ENCODE measurements at regions not wholly inside any gene's neighbourhood (a gene's known extent, or its start where the extent isn't known, plus 50 kb on each side); places are given as distances from the start of the nearest gene placed in this dataset.

GRCh38 chr13:33366469-33367062 is 81.0 kb upstream of the STARD13 start:
- Mint-ChIP-seq H3K4me1 (ENCODE audit: low read depth, unreplicated experiment) (peaks cover 10% of the 10 kb centered on the region), H3K9me3 (ENCODE audit: low read depth, unreplicated experiment) (no peaks in the 10 kb centered on the region), H3K27ac (ENCODE audit: unreplicated experiment) (no peak overlapping the region), H3K4me3 (ENCODE audit: low read depth, unreplicated experiment) (no peak overlapping the region), H3K27me3 (ENCODE audit: unreplicated experiment) (no peaks in the 10 kb centered on the region), H3K36me3 (ENCODE audit: insufficient read depth, unreplicated experiment) (no peaks in the 10 kb centered on the region)
- intact Hi-C loops (cut with micrococcal nuclease; ENCODE audit: unreplicated experiment), result no loop called here
- TF ChIP-seq CTCF (IDR thresholded peaks at IDR 0.05; ENCODE audit: unreplicated experiment), result no peak
- CTCF ChIA-PET, result no interaction called here
- BruUV-seq (replicated peaks), result no TSS peak
- no peak for DNase-seq

- no peaks in the 10 kb centered on the region for H3K36me3 Mint-ChIP-seq (ENCODE audit: insufficient read depth, unreplicated experiment)
- no peak for DNase-seq
- no peak overlapping the region for H3K27ac Mint-ChIP-seq (ENCODE audit: unreplicated experiment)
- no peak for TF ChIP-seq CTCF (IDR thresholded peaks at IDR 0.05; ENCODE audit: unreplicated experiment)
- intact Hi-C loops (cut with micrococcal nuclease; ENCODE audit: unreplicated experiment), result no loop called here
- CTCF ChIA-PET, result interaction anchor here (1.2 kb wide), 1 partner anchor 82 kb away, joined by 5 read pairs; the partner anchor contains the start of gene STARD13
- H3K9me3 Mint-ChIP-seq (ENCODE audit: low read depth, unreplicated experiment), result no peaks in the 10 kb centered on the region
- peaks cover 10% of the 10 kb centered on the region for H3K4me1 Mint-ChIP-seq (ENCODE audit: low read depth, unreplicated experiment)
- no peaks in the 10 kb centered on the region for H3K27me3 Mint-ChIP-seq (ENCODE audit: unreplicated experiment)
- H3K4me3 Mint-ChIP-seq (ENCODE audit: low read depth, unreplicated experiment), result no peak overlapping the region
- BruUV-seq (replicated peaks), result no TSS peak
Observed at GRCh38 chr13:33367171-33367895, 81.8 kb upstream of the STARD13 start.

GRCh38 chr13:33367926-33368325 is 82.4 kb upstream of the STARD13 start:
- peaks cover 10% of the 10 kb centered on the region for H3K4me1 Mint-ChIP-seq (ENCODE audit: low read depth, unreplicated experiment)
- no peak for TF ChIP-seq CTCF (IDR thresholded peaks at IDR 0.05; ENCODE audit: unreplicated experiment)
- no TSS peak for BruUV-seq (replicated peaks)
- no peaks in the 10 kb centered on the region for H3K27me3 Mint-ChIP-seq (ENCODE audit: unreplicated experiment)
- intact Hi-C loops (cut with micrococcal nuclease; ENCODE audit: unreplicated experiment), result no loop called here
- no peak for DNase-seq
- CTCF ChIA-PET, result interaction anchor here (1.2 kb wide), 1 partner anchor 82 kb away, joined by 5 read pairs; the partner anchor contains the start of gene STARD13
- H3K27ac Mint-ChIP-seq (ENCODE audit: unreplicated experiment), result no peak overlapping the region
- H3K4me3 Mint-ChIP-seq (ENCODE audit: low read depth, unreplicated experiment), result no peak overlapping the region
- H3K36me3 Mint-ChIP-seq (ENCODE audit: insufficient read depth, unreplicated experiment), result no peaks in the 10 kb centered on the region
- no peaks in the 10 kb centered on the region for H3K9me3 Mint-ChIP-seq (ENCODE audit: low read depth, unreplicated experiment)

GRCh38 chr13:33369073-33369472 is 83.5 kb upstream of the STARD13 start:
- Mint-ChIP-seq H3K27me3 (ENCODE audit: unreplicated experiment) (no peaks in the 10 kb centered on the region), H3K9me3 (ENCODE audit: low read depth, unreplicated experiment) (no peaks in the 10 kb centered on the region), H3K27ac (ENCODE audit: unreplicated experiment) (no peak overlapping the region), H3K4me3 (ENCODE audit: low read depth, unreplicated experiment) (no peak overlapping the region), H3K36me3 (ENCODE audit: insufficient read depth, unreplicated experiment) (no peaks in the 10 kb centered on the region), H3K4me1 (ENCODE audit: low read depth, unreplicated experiment) (peaks cover 10% of the 10 kb centered on the region)
- CTCF ChIA-PET, result interaction anchor here (1.5 kb wide), 1 partner anchor 10 kb away, joined by 5 read pairs; no protein-coding TSS in a partner anchor
- TF ChIP-seq CTCF (IDR thresholded peaks at IDR 0.05; ENCODE audit: unreplicated experiment), result no peak
- intact Hi-C loops (cut with micrococcal nuclease; ENCODE audit: unreplicated experiment), result no loop called here
- DNase-seq, result no peak
- BruUV-seq (replicated peaks), result no TSS peak

Data from Calu3 (cell line).